Astrocyte (in vitro differentiated cells and primary cell): ENCODE measurements at regions not wholly inside any gene's neighbourhood (a gene's known extent, or its start where the extent isn't known, plus 50 kb on each side); places are given as distances from the start of the nearest gene placed in this dataset.

Experiments used
- DNase-seq: peaks from one replicate; pipeline ENCODE4 v3.0.0-alpha.2; 2010; ENCODE audit warnings: low read depth
- FAIRE-seq: peaks from 2 replicates; lab custom pipeline; 2011; peaks lifted over from hg19 to GRCh38; lab: Jason Lieb, UNC
- H2AFZ ChIP-seq: 2 replicates; pipeline ENCODE4 v1.6.0; 2012; ENCODE audit warnings: low read depth, low read length, inconsistent platforms
- H3K27ac ChIP-seq: 2 replicates; pipeline ENCODE4 v1.5.1; 2011; ENCODE audit warnings: low read depth, low read length, inconsistent platforms
- H3K27me3 ChIP-seq: 2 replicates; pipeline ENCODE4 v1.6.0; 2011; ENCODE audit warnings: low read length, inconsistent platforms; ENCODE audit not compliant: insufficient read depth
- H3K36me3 ChIP-seq: 2 replicates; pipeline ENCODE4 v1.5.1; 2011; ENCODE audit warnings: low read length, inconsistent platforms; ENCODE audit not compliant: insufficient read depth
- H3K4me1 ChIP-seq: 2 replicates; pipeline ENCODE4 v1.5.1; 2011; ENCODE audit warnings: low read length, inconsistent platforms; ENCODE audit not compliant: insufficient read depth
- H3K4me2 ChIP-seq: 2 replicates; pipeline ENCODE4 v1.6.0; 2012; ENCODE audit warnings: low read length, inconsistent platforms
- H3K4me3 ChIP-seq: 2 replicates; pipeline ENCODE4 v1.5.1; 2011; ENCODE audit warnings: low read depth, mild to moderate bottlenecking, low read length, inconsistent platforms; ENCODE audit not compliant: insufficient read depth
- H3K79me2 ChIP-seq: 2 replicates; pipeline ENCODE4 v1.6.0; 2012; ENCODE audit warnings: mild to moderate bottlenecking, low read length, inconsistent platforms; ENCODE audit not compliant: insufficient read depth
- H3K9ac ChIP-seq: 2 replicates; pipeline ENCODE4 v1.6.0; 2012; ENCODE audit warnings: mild to moderate bottlenecking, low read length, inconsistent platforms
- H3K9me3 ChIP-seq: 2 replicates; pipeline ENCODE4 v1.5.1; 2012; ENCODE audit warnings: low read depth, mild to moderate bottlenecking, low read length, inconsistent platforms; ENCODE audit not compliant: insufficient read depth
- H4K20me1 ChIP-seq: 2 replicates; pipeline ENCODE4 v1.6.0; 2012; ENCODE audit warnings: low read length, inconsistent platforms; ENCODE audit not compliant: insufficient read depth
- H3K27ac Mint-ChIP-seq: one replicate; pipeline ENCODE4 v1.8.0; 2021; ENCODE audit warnings: mild to moderate bottlenecking, mixed read lengths; ENCODE audit not compliant: unreplicated experiment
- H3K27me3 Mint-ChIP-seq: one replicate; pipeline ENCODE4 v1.8.0; 2021; ENCODE audit warnings: low read depth, mixed read lengths; ENCODE audit not compliant: unreplicated experiment
- H3K36me3 Mint-ChIP-seq: one replicate; pipeline ENCODE4 v1.8.0; 2021; ENCODE audit warnings: low read depth, mixed read lengths; ENCODE audit not compliant: unreplicated experiment
- H3K4me1 Mint-ChIP-seq: one replicate; pipeline ENCODE4 v1.8.0; 2021; ENCODE audit warnings: low read depth, mixed read lengths; ENCODE audit not compliant: unreplicated experiment
- H3K4me3 Mint-ChIP-seq: one replicate; pipeline ENCODE4 v1.8.0; 2021; ENCODE audit warnings: mild to moderate bottlenecking, moderate library complexity, mixed read lengths; ENCODE audit not compliant: unreplicated experiment
- H3K9me3 Mint-ChIP-seq: one replicate; pipeline ENCODE4 v1.8.0; 2021; ENCODE audit warnings: mild to moderate bottlenecking, mixed read lengths; ENCODE audit not compliant: unreplicated experiment
- EZH2 ChIP-seq: IDR thresholded peaks from 2 replicates; pipeline ENCODE4 v1.6.1; 2012; ENCODE audit warnings: mild to moderate bottlenecking, low read length, inconsistent platforms; ENCODE audit not compliant: insufficient read depth
- TF ChIP-seq, protein P1 (sequence below): IDR thresholded peaks from 2 replicates; pipeline ENCODE4 v1.5.1; 2011; ENCODE audit warnings: low read depth, mild to moderate bottlenecking, inconsistent platforms, low read length, moderate library complexity; ENCODE audit not compliant: insufficient read depth

DNA sequence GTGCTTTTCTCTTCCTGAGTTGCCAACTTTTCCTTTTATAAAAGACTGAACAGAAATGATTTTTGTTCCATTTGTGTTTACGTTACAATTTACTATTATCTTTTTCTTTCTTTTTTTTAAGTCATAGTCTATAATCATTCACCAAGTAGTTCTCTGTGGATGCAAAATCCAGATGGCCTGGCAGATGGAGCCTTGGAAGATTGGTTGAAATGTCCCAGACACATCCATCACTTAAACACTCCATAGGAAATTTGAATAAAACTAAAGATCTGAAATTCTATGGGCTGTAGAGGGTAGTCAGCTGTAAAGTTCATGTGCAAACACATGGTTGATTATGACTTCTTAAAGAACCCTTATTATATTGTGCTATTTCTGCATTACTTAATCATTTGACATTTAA is 164.8 kb upstream of the DOCK10 start:
- Mint-ChIP-seq H3K27me3 (no peaks in the 10 kb centered on the region), H3K4me1 (no peaks in the 10 kb centered on the region), H3K36me3 (no peaks in the 10 kb centered on the region), H3K9me3 (no peaks in the 10 kb centered on the region), H3K27ac (no peak overlapping the region), H3K4me3 (no peak overlapping the region)
- TF ChIP-seq, protein P1, sequence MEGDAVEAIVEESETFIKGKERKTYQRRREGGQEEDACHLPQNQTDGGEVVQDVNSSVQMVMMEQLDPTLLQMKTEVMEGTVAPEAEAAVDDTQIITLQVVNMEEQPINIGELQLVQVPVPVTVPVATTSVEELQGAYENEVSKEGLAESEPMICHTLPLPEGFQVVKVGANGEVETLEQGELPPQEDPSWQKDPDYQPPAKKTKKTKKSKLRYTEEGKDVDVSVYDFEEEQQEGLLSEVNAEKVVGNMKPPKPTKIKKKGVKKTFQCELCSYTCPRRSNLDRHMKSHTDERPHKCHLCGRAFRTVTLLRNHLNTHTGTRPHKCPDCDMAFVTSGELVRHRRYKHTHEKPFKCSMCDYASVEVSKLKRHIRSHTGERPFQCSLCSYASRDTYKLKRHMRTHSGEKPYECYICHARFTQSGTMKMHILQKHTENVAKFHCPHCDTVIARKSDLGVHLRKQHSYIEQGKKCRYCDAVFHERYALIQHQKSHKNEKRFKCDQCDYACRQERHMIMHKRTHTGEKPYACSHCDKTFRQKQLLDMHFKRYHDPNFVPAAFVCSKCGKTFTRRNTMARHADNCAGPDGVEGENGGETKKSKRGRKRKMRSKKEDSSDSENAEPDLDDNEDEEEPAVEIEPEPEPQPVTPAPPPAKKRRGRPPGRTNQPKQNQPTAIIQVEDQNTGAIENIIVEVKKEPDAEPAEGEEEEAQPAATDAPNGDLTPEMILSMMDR, result no peak
- no peak for TF ChIP-seq EZH2
- Histone ChIP-seq H3K4me2 (no peak overlapping the region), H3K4me3 (no peak overlapping the region), H3K79me2 (no peaks in the 10 kb centered on the region), H3K9me3 (no peaks in the 10 kb centered on the region), H2AFZ (no peak overlapping the region), H3K27ac (no peak overlapping the region), H3K9ac (no peak overlapping the region), H3K4me1 (no peaks in the 10 kb centered on the region), H3K27me3 (no peaks in the 10 kb centered on the region), H3K36me3 (no peaks in the 10 kb centered on the region), H4K20me1 (no peaks in the 10 kb centered on the region)
- FAIRE-seq (no peak), DNase-seq (no peak)

DNA sequence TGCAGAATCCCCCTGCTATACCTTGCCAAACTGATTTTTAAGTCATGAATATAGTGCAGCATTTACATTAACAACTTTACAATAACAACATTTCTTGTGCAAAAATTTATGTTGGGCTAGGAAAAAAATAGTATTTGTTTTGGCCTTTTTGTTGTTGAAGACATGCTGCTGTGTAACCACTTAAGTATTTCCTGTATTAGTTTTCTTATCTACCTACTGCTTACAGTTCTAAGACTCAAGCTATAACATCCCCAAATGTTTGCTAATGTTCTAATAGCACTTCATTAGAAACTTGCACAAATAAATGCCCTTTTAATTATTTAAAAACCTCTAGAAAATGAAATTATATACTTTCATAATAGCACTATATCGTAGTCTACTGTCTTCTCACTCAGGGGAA is 154.3 kb upstream of the DOCK10 start:
- DNase-seq (no peak), FAIRE-seq (no peak)
- Mint-ChIP-seq H3K4me3 (no peak overlapping the region), H3K4me1 (peaks cover 2% of the 10 kb centered on the region), H3K9me3 (no peaks in the 10 kb centered on the region), H3K36me3 (no peaks in the 10 kb centered on the region), H3K27me3 (no peaks in the 10 kb centered on the region), H3K27ac (no peak overlapping the region)
- Histone ChIP-seq H3K4me1 (no peaks in the 10 kb centered on the region), H3K9me3 (no peaks in the 10 kb centered on the region), H3K4me3 (no peak overlapping the region), H3K4me2 (no peak overlapping the region), H3K36me3 (no peaks in the 10 kb centered on the region), H4K20me1 (no peaks in the 10 kb centered on the region), H3K9ac (no peak overlapping the region), H2AFZ (no peak overlapping the region), H3K79me2 (no peaks in the 10 kb centered on the region), H3K27ac (no peak overlapping the region), H3K27me3 (no peaks in the 10 kb centered on the region)
- no peak for TF ChIP-seq EZH2
- TF ChIP-seq, protein P1, result no peak

DNA sequence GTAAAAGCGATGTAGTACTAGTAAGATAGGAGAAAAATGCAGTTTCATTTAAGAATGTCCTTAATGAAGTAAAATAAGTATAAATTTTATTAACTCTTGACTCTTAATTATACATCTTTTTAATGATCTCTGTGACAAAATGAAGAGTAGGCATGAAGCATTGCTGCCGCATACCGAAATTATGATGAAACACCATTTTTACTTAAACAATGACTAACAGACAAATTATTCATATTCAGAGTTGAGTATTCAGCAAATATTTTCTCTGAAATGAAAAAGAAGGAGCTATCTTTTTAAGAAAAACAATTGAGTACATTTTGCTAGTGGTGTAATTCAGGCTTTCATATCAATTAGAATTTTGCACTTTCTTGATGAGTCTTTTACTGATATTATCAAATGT is 150.6 kb upstream of the DOCK10 start:
- Histone ChIP-seq H3K27ac (no peak overlapping the region), H3K27me3 (peaks cover 3% of the 10 kb centered on the region), H3K9me3 (no peaks in the 10 kb centered on the region), H2AFZ (no peak overlapping the region), H4K20me1 (no peaks in the 10 kb centered on the region), H3K4me2 (no peak overlapping the region), H3K4me1 (no peaks in the 10 kb centered on the region), H3K9ac (no peak overlapping the region), H3K79me2 (no peaks in the 10 kb centered on the region), H3K36me3 (no peaks in the 10 kb centered on the region), H3K4me3 (no peak overlapping the region)
- no peaks in the 10 kb centered on the region for H3K36me3 Mint-ChIP-seq
- DNase-seq (peak; percentile 4), FAIRE-seq (no peak)
- no peaks in the 10 kb centered on the region for H3K9me3 Mint-ChIP-seq
- peaks cover 2% of the 10 kb centered on the region for H3K4me1 Mint-ChIP-seq
- no peak overlapping the region for H3K4me3 Mint-ChIP-seq
- TF ChIP-seq EZH2, result no peak
- TF ChIP-seq, protein P1, result no peak
- H3K27ac Mint-ChIP-seq, result no peak overlapping the region
- H3K27me3 Mint-ChIP-seq, result no peaks in the 10 kb centered on the region
